SJCRH30 (cell line): ENCODE measurements at regions not wholly inside any gene's neighbourhood (a gene's known extent, or its start where the extent isn't known, plus 50 kb on each side); places are given as distances from the start of the nearest gene placed in this dataset.

Source experiments
- DNase-seq, 2 experiments: peaks; one replicate each; pipeline ENCODE4 v3.0.0-alpha.2; 2015 to 2020
- H3K27ac ChIP-seq: fragments of 250-450 bp; sonication (Bioruptor Pico); 2 replicates; pipeline ENCODE4 v1.5.1; 2020; ENCODE audit warnings: mild to moderate bottlenecking, moderate library complexity
- H3K27me3 ChIP-seq: fragments of 250-450 bp; sonication (Bioruptor Pico); 2 replicates; pipeline ENCODE4 v1.5.1; 2020; ENCODE audit warnings: mild to moderate bottlenecking, moderate library complexity
- H3K36me3 ChIP-seq: fragments of 250-450 bp; sonication (Bioruptor Pico); 2 replicates; pipeline ENCODE4 v1.5.1; 2020; ENCODE audit warnings: mild to moderate bottlenecking, moderate library complexity
- H3K4me1 ChIP-seq: fragments of 250-450 bp; sonication (Bioruptor Pico); 2 replicates; pipeline ENCODE4 v1.5.1; 2020; ENCODE audit warnings: mild to moderate bottlenecking, moderate library complexity
- H3K4me3 ChIP-seq: fragments of 250-450 bp; sonication (Bioruptor Pico); 2 replicates; pipeline ENCODE4 v1.5.1; 2020; ENCODE audit warnings: mild to moderate bottlenecking, moderate library complexity
- H3K9me3 ChIP-seq: fragments of 250-450 bp; sonication (Bioruptor Pico); replicated peaks from 2 replicates; pipeline ENCODE4 v1.5.1; 2020; ENCODE audit warnings: mild to moderate bottlenecking, moderate library complexity

GRCh38 chr12:92505254-92506231 is 197.2 kb upstream of the PLEKHG7 start:
- Histone ChIP-seq H3K36me3 (no peaks in the 10 kb centered on the region), H3K27ac (peak overlapping the region; percentile 97), H3K9me3 (no peaks in the 10 kb centered on the region), H3K27me3 (no peaks in the 10 kb centered on the region), H3K4me3 (peak overlapping the region; percentile 53), H3K4me1 (peaks cover 37% of the 10 kb centered on the region)
- peak; percentile 88 to 94 for DNase-seq

GRCh38 chr12:92504594-92504981 is 198.2 kb upstream of the PLEKHG7 start:
- Histone ChIP-seq H3K36me3 (no peaks in the 10 kb centered on the region), H3K27me3 (no peaks in the 10 kb centered on the region), H3K4me3 (no peak overlapping the region), H3K4me1 (peaks cover 37% of the 10 kb centered on the region), H3K27ac (peak overlapping the region; percentile 97), H3K9me3 (no peaks in the 10 kb centered on the region)
- DNase-seq: no peak

GRCh38 chr12:92503971-92504593 is 198.7 kb upstream of the PLEKHG7 start:
- DNase-seq: peak in 1 of 2 experiments; percentile 24
- peak overlapping the region; percentile 32 for H3K4me3 ChIP-seq
- no peaks in the 10 kb centered on the region for H3K36me3 ChIP-seq
- peaks cover 37% of the 10 kb centered on the region for H3K4me1 ChIP-seq
- peak overlapping the region; percentile 97 for H3K27ac ChIP-seq
- no peaks in the 10 kb centered on the region for H3K9me3 ChIP-seq
- H3K27me3 ChIP-seq: no peaks in the 10 kb centered on the region

GRCh38 chr12:92503029-92503931 is 199.5 kb upstream of the PLEKHG7 start:
- Histone ChIP-seq H3K36me3 (no peaks in the 10 kb centered on the region), H3K4me1 (peaks cover 37% of the 10 kb centered on the region), H3K27ac (peak overlapping the region; percentile 97), H3K4me3 (peak overlapping the region; percentile 32), H3K9me3 (no peaks in the 10 kb centered on the region), H3K27me3 (no peaks in the 10 kb centered on the region)
- DNase-seq: peak; percentile 44 to 72

- Histone ChIP-seq H3K4me1 (peaks cover 37% of the 10 kb centered on the region), H3K9me3 (no peaks in the 10 kb centered on the region), H3K4me3 (peak overlapping the region; percentile 32; the same call in 1 of the 2 replicates), H3K36me3 (no peaks in the 10 kb centered on the region), H3K27ac (peak overlapping the region; percentile 97), H3K27me3 (no peaks in the 10 kb centered on the region)
- peak; percentile 6 to 41 for DNase-seq
These were observed 200.3 kb upstream of the PLEKHG7 start for GRCh38 chr12:92502417-92503028.

- no peak for DNase-seq
- Histone ChIP-seq H3K4me1 (no peaks in the 10 kb centered on the region), H3K9me3 (no peaks in the 10 kb centered on the region), H3K36me3 (no peaks in the 10 kb centered on the region), H3K27ac (no peak overlapping the region), H3K27me3 (no peaks in the 10 kb centered on the region), H3K4me3 (no peak overlapping the region)
These were observed 206.0 kb upstream of the PLEKHG7 start for GRCh38 chr12:92496790-92497189.

GRCh38 chr12:92495108-92495507 is 207.7 kb upstream of the PLEKHG7 start:
- no peak overlapping the region for H3K4me3 ChIP-seq
- no peaks in the 10 kb centered on the region; the same call in 1 of the 2 replicates for H3K9me3 ChIP-seq
- no peak overlapping the region for H3K27ac ChIP-seq
- no peaks in the 10 kb centered on the region for H3K4me1 ChIP-seq
- no peak for DNase-seq
- H3K36me3 ChIP-seq: no peaks in the 10 kb centered on the region
- H3K27me3 ChIP-seq: no peaks in the 10 kb centered on the region

GRCh38 chr12:92493816-92494215 is 209.0 kb upstream of the PLEKHG7 start:
- no peaks in the 10 kb centered on the region for H3K36me3 ChIP-seq
- no peak overlapping the region for H3K27ac ChIP-seq
- no peaks in the 10 kb centered on the region for H3K27me3 ChIP-seq
- no peaks in the 10 kb centered on the region; the same call in 1 of the 2 replicates for H3K9me3 ChIP-seq
- no peak for DNase-seq
- no peaks in the 10 kb centered on the region for H3K4me1 ChIP-seq
- no peak overlapping the region for H3K4me3 ChIP-seq

- no peaks in the 10 kb centered on the region for H3K36me3 ChIP-seq
- H3K4me3 ChIP-seq: no peak overlapping the region
- DNase-seq: no peak
- H3K9me3 ChIP-seq: no peaks in the 10 kb centered on the region; the same call in 1 of the 2 replicates
- H3K4me1 ChIP-seq: no peaks in the 10 kb centered on the region
- no peak overlapping the region for H3K27ac ChIP-seq
- no peaks in the 10 kb centered on the region for H3K27me3 ChIP-seq
These were observed 209.8 kb upstream of the PLEKHG7 start for GRCh38 chr12:92492995-92493394.

- H3K36me3 ChIP-seq: no peaks in the 10 kb centered on the region
- DNase-seq: no peak
- H3K27me3 ChIP-seq: no peaks in the 10 kb centered on the region
- H3K27ac ChIP-seq: no peak overlapping the region
- no peaks in the 10 kb centered on the region for H3K4me1 ChIP-seq
- H3K9me3 ChIP-seq: no peaks in the 10 kb centered on the region; the same call in 1 of the 2 replicates
- no peak overlapping the region for H3K4me3 ChIP-seq
These were observed 210.5 kb upstream of the PLEKHG7 start for GRCh38 chr12:92492291-92492690.

GRCh38 chr12:92489781-92490180 is 213.0 kb upstream of the PLEKHG7 start:
- no peak overlapping the region for H3K27ac ChIP-seq
- no peaks in the 10 kb centered on the region; the same call in 1 of the 2 replicates for H3K9me3 ChIP-seq
- DNase-seq: no peak
- H3K4me3 ChIP-seq: no peak overlapping the region
- no peaks in the 10 kb centered on the region for H3K4me1 ChIP-seq
- no peaks in the 10 kb centered on the region for H3K36me3 ChIP-seq
- H3K27me3 ChIP-seq: no peaks in the 10 kb centered on the region

- Histone ChIP-seq H3K27me3 (no peaks in the 10 kb centered on the region), H3K4me1 (no peaks in the 10 kb centered on the region), H3K27ac (no peak overlapping the region), H3K9me3 (no peaks in the 10 kb centered on the region; the same call in 1 of the 2 replicates), H3K36me3 (no peaks in the 10 kb centered on the region), H3K4me3 (no peak overlapping the region)
- DNase-seq: no peak
These were observed 214.1 kb upstream of the PLEKHG7 start for GRCh38 chr12:92488735-92489134.

- H3K36me3 ChIP-seq: no peaks in the 10 kb centered on the region
- no peaks in the 10 kb centered on the region for H3K27me3 ChIP-seq
- no peak overlapping the region for H3K4me3 ChIP-seq
- H3K27ac ChIP-seq: no peak overlapping the region
- H3K4me1 ChIP-seq: no peaks in the 10 kb centered on the region
- H3K9me3 ChIP-seq: no peaks in the 10 kb centered on the region; the same call in 1 of the 2 replicates
- no peak for DNase-seq
These were observed 215.7 kb upstream of the PLEKHG7 start for GRCh38 chr12:92487138-92487485.

- Histone ChIP-seq H3K4me1 (no peaks in the 10 kb centered on the region), H3K36me3 (no peaks in the 10 kb centered on the region), H3K4me3 (no peak overlapping the region), H3K9me3 (no peaks in the 10 kb centered on the region; the same call in 1 of the 2 replicates), H3K27ac (no peak overlapping the region), H3K27me3 (no peaks in the 10 kb centered on the region)
- DNase-seq: no peak
These were observed 216.2 kb upstream of the PLEKHG7 start for GRCh38 chr12:92486443-92487137.
